ENCODE measurements at regions not wholly inside any gene's neighbourhood (a gene's known extent, or its start where the extent isn't known, plus 50 kb on each side); places are given as distances from the start of the nearest gene placed in this dataset.
"Not testable (repeated sequence)": the region's sequence is repeated elsewhere in the genome, so short reads cannot be mapped to it uniquely, and the experiment has no call there.

DNA sequence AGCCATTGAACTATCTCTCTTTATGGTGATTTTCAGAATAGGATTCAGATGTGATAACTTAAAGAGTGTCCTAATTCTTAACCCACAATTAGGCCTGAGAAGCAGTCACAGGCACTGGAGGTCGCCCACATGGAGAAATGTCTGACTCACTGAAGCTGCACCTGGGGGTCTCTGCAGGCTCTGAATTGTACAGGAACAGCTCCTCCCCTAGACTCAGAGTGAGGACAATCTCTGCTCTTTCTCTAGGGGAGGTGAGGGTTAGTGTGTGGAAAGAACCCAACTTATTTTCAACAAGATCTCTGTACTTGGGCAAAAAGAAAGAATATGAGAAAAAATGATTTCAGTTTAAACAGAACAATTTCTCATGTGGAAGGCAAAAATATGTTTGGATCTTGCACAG lies 1124.6 kb downstream of the TMEM121 start:
- no peak overlapping the region for H3K4me3 ChIP-seq (ENCODE audit: low read length)
- no peaks in the 10 kb centered on the region for H3F3A ChIP-seq (ENCODE audit: low read length, unreplicated experiment)
- H4K20me1 ChIP-seq (ENCODE audit: low read length): no peaks in the 10 kb centered on the region
- ATAC-seq (no peak), DNase-seq (no peak)
- no peaks in the 10 kb centered on the region for H3K36me3 ChIP-seq (ENCODE audit: low read depth, low read length)
- H3K9me2 ChIP-seq (replicated peaks; ENCODE audit: low read length): no peaks in the 10 kb centered on the region
- no TSS peak for BruUV-seq (replicated peaks)
- H3K4me2 ChIP-seq (ENCODE audit: low read length): no peak overlapping the region
- H3K4me1 ChIP-seq (ENCODE audit: insufficient read depth, low read length): no peaks in the 10 kb centered on the region
- peaks cover 6% of the 10 kb centered on the region; the same call in 1 of the 2 replicates for H3K9me3 ChIP-seq (ENCODE audit: low read length)
- no peak overlapping the region for H3K9ac ChIP-seq (ENCODE audit: low read length)
- no peak overlapping the region for H3K27ac ChIP-seq (ENCODE audit: low read length)
- ChIA-PET CTCF (no interaction called here), POLR2A (ENCODE audit: unreplicated experiment) (no interaction called here)
- no peaks in the 10 kb centered on the region for H3K27me3 ChIP-seq (ENCODE audit: low read length)
- no peak for TF ChIP-seq EZH2 (IDR thresholded peaks at IDR 0.05; ENCODE audit: low read length, unreplicated experiment)
- TF ChIP-seq EZH2phosphoT487 (IDR thresholded peaks at IDR 0.05; ENCODE audit: borderline replicate concordance, low read length): no peak
- TF ChIP-seq, protein P1, sequence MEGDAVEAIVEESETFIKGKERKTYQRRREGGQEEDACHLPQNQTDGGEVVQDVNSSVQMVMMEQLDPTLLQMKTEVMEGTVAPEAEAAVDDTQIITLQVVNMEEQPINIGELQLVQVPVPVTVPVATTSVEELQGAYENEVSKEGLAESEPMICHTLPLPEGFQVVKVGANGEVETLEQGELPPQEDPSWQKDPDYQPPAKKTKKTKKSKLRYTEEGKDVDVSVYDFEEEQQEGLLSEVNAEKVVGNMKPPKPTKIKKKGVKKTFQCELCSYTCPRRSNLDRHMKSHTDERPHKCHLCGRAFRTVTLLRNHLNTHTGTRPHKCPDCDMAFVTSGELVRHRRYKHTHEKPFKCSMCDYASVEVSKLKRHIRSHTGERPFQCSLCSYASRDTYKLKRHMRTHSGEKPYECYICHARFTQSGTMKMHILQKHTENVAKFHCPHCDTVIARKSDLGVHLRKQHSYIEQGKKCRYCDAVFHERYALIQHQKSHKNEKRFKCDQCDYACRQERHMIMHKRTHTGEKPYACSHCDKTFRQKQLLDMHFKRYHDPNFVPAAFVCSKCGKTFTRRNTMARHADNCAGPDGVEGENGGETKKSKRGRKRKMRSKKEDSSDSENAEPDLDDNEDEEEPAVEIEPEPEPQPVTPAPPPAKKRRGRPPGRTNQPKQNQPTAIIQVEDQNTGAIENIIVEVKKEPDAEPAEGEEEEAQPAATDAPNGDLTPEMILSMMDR (conservative IDR thresholded peaks at IDR 0.05; ENCODE audit: low read depth, low read length): no peak
- no peak overlapping the region for H2AFZ ChIP-seq (ENCODE audit: low read length)
- H3K79me2 ChIP-seq (ENCODE audit: low read length): no peaks in the 10 kb centered on the region
- intact Hi-C loops (cut with micrococcal nuclease): no loop called here

DNA sequence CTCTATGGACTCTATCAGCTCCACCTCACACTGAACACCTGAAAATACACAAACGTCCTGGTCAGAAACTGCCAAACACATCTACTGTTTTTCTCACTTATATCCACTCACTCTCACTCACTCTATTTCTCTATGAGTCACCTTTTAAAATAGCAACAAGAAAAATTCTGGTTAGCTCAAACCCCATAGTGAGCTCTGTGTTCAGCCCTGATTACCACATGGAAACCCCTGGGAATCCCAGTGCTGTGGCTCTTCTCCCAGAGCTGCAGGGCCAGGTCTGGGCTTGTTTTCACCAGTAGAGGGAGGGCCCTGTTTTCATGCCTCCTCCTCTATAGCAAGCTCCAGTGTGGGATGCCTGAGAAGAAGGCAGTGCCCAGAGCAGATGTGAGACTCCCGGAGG lies 1126.1 kb downstream of the TMEM121 start:
- no peak overlapping the region for H3K4me3 ChIP-seq (ENCODE audit: low read length)
- H3F3A ChIP-seq (ENCODE audit: low read length, unreplicated experiment): no peaks in the 10 kb centered on the region
- intact Hi-C loops (cut with micrococcal nuclease): no loop called here
- H3K4me2 ChIP-seq (ENCODE audit: low read length): no peak overlapping the region
- H3K4me1 ChIP-seq (ENCODE audit: insufficient read depth, low read length): no peaks in the 10 kb centered on the region
- BruUV-seq (replicated peaks): no TSS peak
- ATAC-seq (no peak), DNase-seq (no peak)
- H2AFZ ChIP-seq (ENCODE audit: low read length): no peak overlapping the region
- H3K36me3 ChIP-seq (ENCODE audit: low read depth, low read length): no peaks in the 10 kb centered on the region
- H3K9me3 ChIP-seq (ENCODE audit: low read length): peaks cover 6% of the 10 kb centered on the region; the same call in 1 of the 2 replicates
- no peaks in the 10 kb centered on the region for H3K79me2 ChIP-seq (ENCODE audit: low read length)
- no peak overlapping the region for H3K9ac ChIP-seq (ENCODE audit: low read length)
- H3K27me3 ChIP-seq (ENCODE audit: low read length): no peaks in the 10 kb centered on the region
- POLR2A ChIA-PET (ENCODE audit: unreplicated experiment): no interaction called here
- no peak overlapping the region for H3K27ac ChIP-seq (ENCODE audit: low read length)
- TF ChIP-seq EZH2 (IDR thresholded peaks at IDR 0.05; ENCODE audit: low read length, unreplicated experiment) (no peak), EZH2phosphoT487 (IDR thresholded peaks at IDR 0.05; ENCODE audit: borderline replicate concordance, low read length) (no peak)
- TF ChIP-seq, protein P1 (conservative IDR thresholded peaks at IDR 0.05; ENCODE audit: low read depth, low read length): no peak
- no peaks in the 10 kb centered on the region for H4K20me1 ChIP-seq (ENCODE audit: low read length)
- CTCF ChIA-PET: no interaction called here
- no peaks in the 10 kb centered on the region for H3K9me2 ChIP-seq (replicated peaks; ENCODE audit: low read length)

DNA sequence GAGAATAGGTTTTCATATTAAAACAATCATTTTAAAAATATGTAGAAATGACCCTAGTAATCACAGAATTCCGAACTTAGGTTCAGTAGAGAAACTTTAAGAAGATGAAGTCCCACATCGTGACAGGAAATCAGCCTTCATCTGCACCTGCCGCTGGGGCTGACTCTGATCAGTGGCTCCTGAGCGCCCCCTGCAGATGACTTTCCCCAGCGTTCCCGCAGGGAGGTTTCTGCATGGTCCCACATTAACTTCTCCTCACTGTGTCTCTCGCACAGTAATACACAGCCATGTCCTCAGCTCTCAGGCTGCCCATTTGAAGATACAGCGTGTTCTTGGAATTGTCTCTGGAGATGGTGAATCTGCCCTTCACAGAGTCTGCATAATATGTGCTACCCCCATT lies 1131.1 kb downstream of the TMEM121 start:
- Histone ChIP-seq H3K27me3 (ENCODE audit: low read length) (no peaks in the 10 kb centered on the region), H3K4me2 (ENCODE audit: low read length) (no peak overlapping the region), H3K9me3 (ENCODE audit: low read length) (0 out of 2 replicates have a peak, but pooled peaks cover 6% of the 10 kb centered on the region), H3K79me2 (ENCODE audit: low read length) (no peaks in the 10 kb centered on the region), H3F3A (ENCODE audit: low read length, unreplicated experiment) (no peaks in the 10 kb centered on the region), H4K20me1 (ENCODE audit: low read length) (no peaks in the 10 kb centered on the region), H3K4me1 (ENCODE audit: insufficient read depth, low read length) (no peaks in the 10 kb centered on the region), H3K9me2 (replicated peaks; ENCODE audit: low read length) (no peaks in the 10 kb centered on the region), H3K4me3 (ENCODE audit: low read length) (no peak overlapping the region), H2AFZ (ENCODE audit: low read length) (no peak overlapping the region), H3K27ac (ENCODE audit: low read length) (no peak overlapping the region), H3K9ac (ENCODE audit: low read length) (no peak overlapping the region), H3K36me3 (ENCODE audit: low read depth, low read length) (no peaks in the 10 kb centered on the region)
- ChIA-PET POLR2A (ENCODE audit: unreplicated experiment) (no interaction called here), CTCF (no interaction called here)
- ATAC-seq: no peak
- no peak for DNase-seq
- intact Hi-C loops (cut with micrococcal nuclease): no loop called here
- TF ChIP-seq, protein P1 (conservative IDR thresholded peaks at IDR 0.05; ENCODE audit: low read depth, low read length): 0 out of 2 replicates have a peak, but pooled peaks have one; percentile 8
- no peak for TF ChIP-seq EZH2phosphoT487 (IDR thresholded peaks at IDR 0.05; ENCODE audit: borderline replicate concordance, low read length)
- TF ChIP-seq EZH2 (IDR thresholded peaks at IDR 0.05; ENCODE audit: low read length, unreplicated experiment): no peak
- BruUV-seq (replicated peaks): no TSS peak

DNA sequence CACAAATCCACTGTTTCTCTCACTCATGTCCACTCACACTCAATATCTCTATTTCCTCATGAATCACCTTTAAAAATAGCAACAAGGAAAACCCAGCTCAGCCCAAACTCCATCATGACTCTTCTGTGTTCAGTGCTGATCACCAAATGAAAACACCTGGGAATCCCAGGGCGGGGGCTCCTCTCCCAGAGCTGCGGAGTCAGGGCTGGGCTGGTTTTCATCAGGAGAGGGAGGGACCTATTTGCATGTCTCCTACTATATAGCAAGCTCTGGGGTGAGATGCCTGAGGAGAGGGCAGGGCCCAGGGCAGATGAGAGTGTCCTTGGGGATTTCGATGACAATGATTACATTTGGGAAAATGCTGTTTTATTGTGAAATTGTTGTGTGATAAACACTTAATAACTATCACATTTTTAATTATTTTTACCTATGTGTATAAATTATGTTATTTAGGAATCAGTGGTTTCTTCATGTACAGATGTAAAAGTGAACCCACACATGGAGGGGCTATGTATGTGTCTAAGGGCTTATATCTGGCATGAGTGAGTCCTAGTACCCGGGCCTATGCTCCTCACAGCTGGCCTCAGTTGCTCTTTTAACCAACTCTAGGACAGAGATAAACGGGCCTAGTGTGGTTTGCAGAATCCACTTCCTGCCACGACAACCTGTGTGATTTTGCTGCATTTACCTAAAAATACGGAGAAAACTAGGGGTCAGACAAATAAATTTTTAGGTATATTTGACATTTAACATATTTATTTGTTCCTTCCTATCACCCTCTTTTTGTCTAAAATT lies 1131.9 kb downstream of the TMEM121 start:
- H3K4me3 ChIP-seq (ENCODE audit: low read length); BruUV-seq (replicated peaks); POLR2A ChIA-PET (ENCODE audit: unreplicated experiment); H3K79me2 ChIP-seq (ENCODE audit: low read length); ATAC-seq; H4K20me1 ChIP-seq (ENCODE audit: low read length); intact Hi-C loops (cut with micrococcal nuclease); H3K36me3 ChIP-seq (ENCODE audit: low read depth, low read length); H3K4me1 ChIP-seq (ENCODE audit: insufficient read depth, low read length); H3K9me3 ChIP-seq (ENCODE audit: low read length); CTCF ChIA-PET; DNase-seq; H3K4me2 ChIP-seq (ENCODE audit: low read length); H3K9ac ChIP-seq (ENCODE audit: low read length); H3K27me3 ChIP-seq (ENCODE audit: low read length); H3K27ac ChIP-seq (ENCODE audit: low read length); H3K9me2 ChIP-seq (replicated peaks; ENCODE audit: low read length); H3F3A ChIP-seq (ENCODE audit: low read length, unreplicated experiment); H2AFZ ChIP-seq (ENCODE audit: low read length): not testable (repeated sequence)
